ENCODE measurements at regions not wholly inside any gene's neighbourhood (a gene's known extent, or its start where the extent isn't known, plus 50 kb on each side); places are given as distances from the start of the nearest gene placed in this dataset.

DNA sequence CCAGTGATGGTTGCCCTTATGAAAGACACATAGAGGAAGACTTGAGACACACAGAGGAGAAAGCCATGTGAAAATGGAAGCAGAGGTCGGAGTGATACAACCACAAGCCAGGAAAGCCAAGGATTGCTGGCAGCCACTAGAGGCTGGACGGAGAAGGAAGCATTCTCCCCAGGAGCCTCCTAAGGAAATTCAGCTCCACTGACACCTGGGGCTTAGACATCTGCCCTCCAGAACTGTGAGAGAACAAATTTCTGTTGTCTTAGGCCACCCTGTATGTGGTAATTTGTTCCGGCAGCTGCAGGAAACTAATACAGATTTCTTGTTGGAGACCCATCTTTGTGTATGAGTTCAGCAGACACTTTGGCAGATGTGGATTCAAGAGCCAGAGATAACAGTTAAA is 126.9 kb upstream of the ATP1A1 start:
- TF ChIP-seq, protein P1, sequence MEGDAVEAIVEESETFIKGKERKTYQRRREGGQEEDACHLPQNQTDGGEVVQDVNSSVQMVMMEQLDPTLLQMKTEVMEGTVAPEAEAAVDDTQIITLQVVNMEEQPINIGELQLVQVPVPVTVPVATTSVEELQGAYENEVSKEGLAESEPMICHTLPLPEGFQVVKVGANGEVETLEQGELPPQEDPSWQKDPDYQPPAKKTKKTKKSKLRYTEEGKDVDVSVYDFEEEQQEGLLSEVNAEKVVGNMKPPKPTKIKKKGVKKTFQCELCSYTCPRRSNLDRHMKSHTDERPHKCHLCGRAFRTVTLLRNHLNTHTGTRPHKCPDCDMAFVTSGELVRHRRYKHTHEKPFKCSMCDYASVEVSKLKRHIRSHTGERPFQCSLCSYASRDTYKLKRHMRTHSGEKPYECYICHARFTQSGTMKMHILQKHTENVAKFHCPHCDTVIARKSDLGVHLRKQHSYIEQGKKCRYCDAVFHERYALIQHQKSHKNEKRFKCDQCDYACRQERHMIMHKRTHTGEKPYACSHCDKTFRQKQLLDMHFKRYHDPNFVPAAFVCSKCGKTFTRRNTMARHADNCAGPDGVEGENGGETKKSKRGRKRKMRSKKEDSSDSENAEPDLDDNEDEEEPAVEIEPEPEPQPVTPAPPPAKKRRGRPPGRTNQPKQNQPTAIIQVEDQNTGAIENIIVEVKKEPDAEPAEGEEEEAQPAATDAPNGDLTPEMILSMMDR (IDR thresholded peaks at IDR 0.05): no peak
- TF ChIP-seq POLR2A (IDR thresholded peaks at IDR 0.05): no peak

All from testis (tissue), 2 donors.